Heart right ventricle (tissue), 16 donors: ENCODE measurements at regions not wholly inside any gene's neighbourhood (a gene's known extent, or its start where the extent isn't known, plus 50 kb on each side); places are given as distances from the start of the nearest gene placed in this dataset.

Experiments
- ATAC-seq, 8 donors: fragments of 200-7000 bp; cut with Tn5 transposase; one replicate each; pipeline ENCODE4 v1.9.1; 2020; ENCODE audit warnings: mild to moderate bottlenecking in 8 of 8, moderate library complexity in 8 of 8, moderate number of reproducible peaks in 1 of 8
- DNase-seq, 2 donors: peaks; one replicate each; pipeline ENCODE4 v3.0.0-alpha.2; 2020
- H3K27ac ChIP-seq, 10 donors: fragments of 200-600 bp; sonication (generic) in 2 of 10; one replicate each; pipeline versions ENCODE4 v1.5.0 to v1.8.0; 2020 to 2022; ENCODE audit warnings: mild to moderate bottlenecking in 3 of 10
- H3K27me3 ChIP-seq, 7 donors: fragments of 200-600 bp; one replicate each; pipeline ENCODE4 v1.8.0; 2021 to 2022; ENCODE audit warnings: mild to moderate bottlenecking in 2 of 7
- H3K36me3 ChIP-seq, 9 donors: fragments of 200-600 bp; sonication (generic) in 1 of 9; one replicate each; pipeline versions ENCODE4 v1.5.0 to v1.8.0; 2020 to 2022; ENCODE audit warnings: mild to moderate bottlenecking in 2 of 9
- H3K4me1 ChIP-seq, 9 donors: fragments of 200-600 bp; sonication (generic) in 1 of 9; one replicate each; pipeline versions ENCODE4 v1.5.0 to v1.8.0; 2020 to 2022; ENCODE audit warnings: mild to moderate bottlenecking in 4 of 9
- H3K4me3 ChIP-seq, 10 donors: fragments of 200-600 bp; sonication (generic) in 2 of 10; one replicate each; pipeline versions ENCODE4 v1.5.0 to v1.8.0; 2020 to 2022; ENCODE audit warnings: mild to moderate bottlenecking in 7 of 10, moderate library complexity in 2 of 10
- H3K9me3 ChIP-seq, 11 donors: fragments of 200-600 bp in 10 of 11; sonication (generic) in 2 of 11; one replicate each; pipeline versions ENCODE4 v1.5.0 to v1.8.0; 2013 to 2022; ENCODE audit warnings: mild to moderate bottlenecking in 2 of 11, control low read depth in 1 of 11, moderate library complexity in 1 of 11
- WGBS, 2 donors: extraction: QIAGEN DNeasy Blood & Tissue Kit; methylation state at CpG; one replicate each; pipeline ENCODE4 v1.1.7; 2013; ENCODE audit warnings: inconsistent platforms in 1 of 2; 5-methylcytosine and 5-hydroxymethylcytosine counted together
- intact Hi-C, 10 donors: fragments of 100-400 bp; cut with DNase I; formaldehyde crosslinking; loops; one replicate each; pipeline versions ENCODE4 v1.11.1 to v1.14.2; 2022
- TF ChIP-seq, protein P1 (sequence below), 9 donors: fragments of 200-600 bp; sonication (generic) in 2 of 9; IDR thresholded peaks; one replicate each; pipeline versions ENCODE4 v1.5.0 to v1.8.0; 2021 to 2022; ENCODE audit warnings: antibody characterized with exemption in 9 of 9, mild to moderate bottlenecking in 5 of 9, moderate library complexity in 1 of 9
- donor health status: Arrhythmogenic right ventricular cardiomyopathy.
- donor health status: ischemic (EF 13 %, LVEDD 7.1; RV severe dilation, severe dysfunction).
- donor health status: healthy with polysubstance abuse.
- donor health status: DM: no; HTN: yes; CAD: no.
- donor health status: DM: no; HTN: no; CAD: no.
- donor health status: ischemic (EF 25% LVEDD 6.9; RV normal size, moderate dysfunction).
- donor health status: ischemic (EF 25% LVEDD 5.7; RV mildly dilated, moderate dysfunction).
- donor health status: healthy.
- donor health status: DM: yes; HTN: yes; CAD: no.
- donor health status: Ischemic cardiomyopathy.
- donor health status: ischemic (EF 35%, LVEDD 5.7; RV mildly dilated, moderate dysfunction).
- donor health status: nonischemic (EF 11% LVEDD 7.7; RV severe dilation, severe dysfunction).
- donor health status: DM: yes; HTN: yes; CAD: no.
- donor health status: PGD.
- donor health status: ischemic (EF 29% LVEDD 5.4; RV normal size, mild dysfunction).
- donor health status: nonischemic (EF 23%, LVEDD 6.1; RV moderate dilation, normal function).

GRCh38 chr11:80637571-80637970, 1196.7 kb upstream of the TENM4 start:
- Histone ChIP-seq H3K27me3 (no peaks in the 10 kb centered on the region), H3K36me3 (no peaks in the 10 kb centered on the region), H3K4me1 (no peaks in the 10 kb centered on the region), H3K4me3 (no peak overlapping the region), H3K9me3 (no peaks in the 10 kb centered on the region), H3K27ac (no peak overlapping the region)
- WGBS, 2 donors: 79 to 88% methylated on average over 2 of the region's 2 CpGs
- intact Hi-C loops: no loop called here
- no peak for ATAC-seq
- TF ChIP-seq, protein P1, sequence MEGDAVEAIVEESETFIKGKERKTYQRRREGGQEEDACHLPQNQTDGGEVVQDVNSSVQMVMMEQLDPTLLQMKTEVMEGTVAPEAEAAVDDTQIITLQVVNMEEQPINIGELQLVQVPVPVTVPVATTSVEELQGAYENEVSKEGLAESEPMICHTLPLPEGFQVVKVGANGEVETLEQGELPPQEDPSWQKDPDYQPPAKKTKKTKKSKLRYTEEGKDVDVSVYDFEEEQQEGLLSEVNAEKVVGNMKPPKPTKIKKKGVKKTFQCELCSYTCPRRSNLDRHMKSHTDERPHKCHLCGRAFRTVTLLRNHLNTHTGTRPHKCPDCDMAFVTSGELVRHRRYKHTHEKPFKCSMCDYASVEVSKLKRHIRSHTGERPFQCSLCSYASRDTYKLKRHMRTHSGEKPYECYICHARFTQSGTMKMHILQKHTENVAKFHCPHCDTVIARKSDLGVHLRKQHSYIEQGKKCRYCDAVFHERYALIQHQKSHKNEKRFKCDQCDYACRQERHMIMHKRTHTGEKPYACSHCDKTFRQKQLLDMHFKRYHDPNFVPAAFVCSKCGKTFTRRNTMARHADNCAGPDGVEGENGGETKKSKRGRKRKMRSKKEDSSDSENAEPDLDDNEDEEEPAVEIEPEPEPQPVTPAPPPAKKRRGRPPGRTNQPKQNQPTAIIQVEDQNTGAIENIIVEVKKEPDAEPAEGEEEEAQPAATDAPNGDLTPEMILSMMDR (IDR thresholded peaks at IDR 0.05): no peak
- no peak for DNase-seq

DNA sequence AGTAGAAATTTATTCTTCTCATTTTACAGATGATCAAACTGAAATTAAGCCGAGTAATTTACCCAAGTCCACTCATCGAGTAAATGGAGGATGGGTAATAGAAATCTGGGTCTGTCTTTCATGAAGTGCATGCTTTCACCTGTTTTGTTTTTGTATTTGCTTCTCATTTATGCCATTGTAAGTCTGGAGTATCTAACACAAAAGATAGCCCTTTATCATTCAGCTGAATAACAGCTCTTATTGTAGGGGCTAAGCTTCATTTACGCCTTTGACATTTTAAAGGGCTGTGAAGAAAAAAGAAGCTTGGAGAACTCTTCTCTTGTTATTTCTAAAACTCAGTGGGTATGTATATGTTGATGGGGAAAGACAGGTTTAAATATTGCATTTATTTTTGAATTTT, 1196.2 kb upstream of the TENM4 start:
- TF ChIP-seq, protein P1 (IDR thresholded peaks at IDR 0.05): no peak
- WGBS, 2 donors: 96% methylated on average over 3 of the region's 3 CpGs
- no peak for ATAC-seq

GRCh38 chr11:80635178-80635577, 1194.3 kb upstream of the TENM4 start:
- intact Hi-C loops: no loop called here
- H3K4me1 ChIP-seq: no peaks in the 10 kb centered on the region

More for the DNA sequence above, 1196.2 kb upstream of the TENM4 start:
- no peaks in the 10 kb centered on the region for H3K4me1 ChIP-seq
- no peak overlapping the region for H3K27ac ChIP-seq
- no peaks in the 10 kb centered on the region for H3K36me3 ChIP-seq
- no peak for DNase-seq
- no peaks in the 10 kb centered on the region for H3K27me3 ChIP-seq
- H3K9me3 ChIP-seq: no peaks in the 10 kb centered on the region
- no peak overlapping the region for H3K4me3 ChIP-seq
- intact Hi-C loops: no loop called here

DNA sequence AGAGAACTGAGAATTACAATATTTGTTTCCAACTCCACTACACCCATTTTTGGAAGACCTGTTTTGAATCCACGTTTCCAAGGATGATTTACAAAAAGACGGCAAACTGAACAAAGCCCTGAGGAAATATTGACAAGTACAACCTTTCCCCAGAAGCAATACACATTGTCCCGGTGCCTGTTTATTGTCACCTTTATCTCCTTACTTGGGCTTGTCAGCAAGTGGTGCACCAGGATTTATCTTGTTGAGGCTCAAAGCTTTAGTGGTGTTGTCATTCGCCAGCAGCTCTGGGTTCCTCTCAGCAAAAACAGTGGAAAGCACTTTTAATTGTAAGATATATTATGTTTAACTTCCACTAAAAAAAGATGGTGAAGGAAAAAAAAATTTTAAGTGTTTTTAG, 1191.9 kb upstream of the TENM4 start:
- intact Hi-C loops: no loop called here
- WGBS, 2 donors: 15 to 29% methylated on average over 4 of the region's 4 CpGs
- Histone ChIP-seq H3K9me3 (no peaks in the 10 kb centered on the region), H3K4me3 (no peak overlapping the region), H3K4me1 (no peaks in the 10 kb centered on the region), H3K27me3 (no peaks in the 10 kb centered on the region), H3K27ac (no peak overlapping the region), H3K36me3 (no peaks in the 10 kb centered on the region)
- no peak for ATAC-seq
- TF ChIP-seq, protein P1 (IDR thresholded peaks at IDR 0.05): no peak
- DNase-seq: no peak

More at GRCh38 chr11:80635178-80635577, 1194.3 kb upstream of the TENM4 start:
- Histone ChIP-seq H3K4me3 (no peak overlapping the region), H3K27me3 (no peaks in the 10 kb centered on the region), H3K36me3 (no peaks in the 10 kb centered on the region), H3K27ac (no peak overlapping the region), H3K9me3 (no peaks in the 10 kb centered on the region)
- ATAC-seq (no peak), DNase-seq (no peak)
- TF ChIP-seq, protein P1 (IDR thresholded peaks at IDR 0.05): no peak
- WGBS, 2 donors: 85 to 87% methylated on average over 3 of the region's 3 CpGs

GRCh38 chr11:80632156-80632555, 1191.3 kb upstream of the TENM4 start:
- intact Hi-C loops: no loop called here
- Histone ChIP-seq H3K4me3 (no peak overlapping the region), H3K36me3 (no peaks in the 10 kb centered on the region), H3K27ac (no peak overlapping the region), H3K9me3 (no peaks in the 10 kb centered on the region), H3K27me3 (no peaks in the 10 kb centered on the region), H3K4me1 (no peaks in the 10 kb centered on the region)
- no peak for ATAC-seq
- no peak for DNase-seq
- TF ChIP-seq, protein P1 (IDR thresholded peaks at IDR 0.05): no peak
- WGBS, 2 donors: 83 to 87% methylated on average over 2 of the region's 2 CpGs
